HG03060 (cell line): ENCODE measurements at regions not wholly inside any gene's neighbourhood (a gene's known extent, or its start where the extent isn't known, plus 50 kb on each side); places are given as distances from the start of the nearest gene placed in this dataset.
"Not testable (repeated sequence)": the region's sequence is repeated elsewhere in the genome, so short reads cannot be mapped to it uniquely, and the experiment has no call there.

Source experiments
- ATAC-seq: cut with Tn5 transposase; IDR thresholded peaks from one replicate; pipeline ENCODE4 v1.9.1; 2021; ENCODE audit warnings: low read depth, moderate number of reproducible peaks; ENCODE audit not compliant: unreplicated experiment

DNA sequence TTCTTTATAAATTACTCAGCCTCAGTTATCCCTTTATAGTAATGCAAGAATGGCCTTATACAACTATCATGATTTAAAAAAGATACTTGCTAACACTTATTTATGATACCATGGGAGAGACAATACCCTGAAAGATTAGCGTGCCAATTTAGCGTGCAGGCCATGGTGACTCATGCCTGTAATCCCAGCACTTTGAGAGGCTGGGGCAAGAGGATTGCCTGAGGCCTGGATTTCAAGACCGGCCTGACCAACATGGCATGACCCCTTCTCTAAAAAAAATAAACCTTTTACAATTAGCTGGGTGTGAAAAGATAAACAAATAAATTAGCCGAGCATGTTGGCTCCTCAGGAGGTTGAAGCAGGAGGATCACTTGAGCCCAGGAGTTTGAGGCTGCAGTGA, 493.4 kb upstream of the FSIP2 start:
- ATAC-seq = no peak

DNA sequence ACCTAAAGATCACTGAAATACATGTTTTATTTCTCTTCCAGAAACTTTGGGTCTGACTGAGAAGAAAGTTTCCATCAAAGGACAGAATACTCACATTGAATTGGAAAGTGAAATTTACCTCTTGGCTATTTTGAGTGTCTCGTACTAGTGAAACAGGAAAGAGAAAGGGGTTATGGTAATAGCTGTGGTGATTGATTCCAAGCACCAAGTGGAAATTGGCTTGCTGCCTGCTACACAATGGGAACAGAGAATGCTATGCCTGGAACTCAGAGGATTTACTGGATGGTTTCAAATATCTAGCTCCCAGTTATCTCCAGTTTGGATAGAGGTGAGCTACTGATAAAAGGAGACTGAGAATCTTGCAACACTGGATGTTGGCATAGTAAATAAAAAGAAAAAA, 492.8 kb upstream of the FSIP2 start:
- no peak for ATAC-seq

DNA sequence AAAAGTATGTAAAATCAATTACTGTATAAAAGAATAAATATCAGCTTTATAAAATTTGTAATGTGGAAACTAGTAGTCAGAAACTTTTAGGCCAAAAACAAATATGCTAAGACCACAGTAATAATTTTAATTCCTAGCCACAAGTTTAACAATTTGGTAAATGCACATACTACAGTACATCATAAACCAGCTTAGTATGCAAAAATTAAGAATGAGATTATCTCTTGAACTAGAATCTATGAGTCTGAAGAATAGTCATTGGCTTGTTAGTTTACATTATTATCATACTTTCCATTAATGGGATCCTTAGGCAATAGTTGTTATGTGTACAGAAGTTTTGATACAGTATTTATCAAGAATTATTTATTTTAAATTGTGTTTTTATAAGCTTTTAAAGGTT, 491.9 kb upstream of the FSIP2 start:
- no peak for ATAC-seq

DNA sequence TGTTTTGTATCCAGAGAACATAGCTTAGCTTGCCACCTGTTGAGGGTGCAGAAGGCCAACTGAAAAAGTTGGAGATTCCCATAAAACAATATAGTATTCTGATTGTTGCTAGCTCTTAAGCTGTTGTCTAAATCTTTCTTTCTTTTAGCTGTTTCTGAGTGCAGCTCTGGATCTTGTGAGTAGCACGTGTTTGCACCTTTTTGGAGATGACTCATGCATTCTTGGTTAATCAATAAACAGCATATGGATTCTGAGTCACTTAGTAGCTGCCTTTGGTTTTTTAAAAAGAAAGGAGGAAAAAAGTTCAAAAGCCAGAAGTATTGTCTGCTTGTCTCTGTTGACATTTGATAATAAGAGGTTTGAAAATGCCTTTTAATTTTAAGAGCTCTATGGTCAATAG, 483.0 kb upstream of the FSIP2 start:
- ATAC-seq = no peak

DNA sequence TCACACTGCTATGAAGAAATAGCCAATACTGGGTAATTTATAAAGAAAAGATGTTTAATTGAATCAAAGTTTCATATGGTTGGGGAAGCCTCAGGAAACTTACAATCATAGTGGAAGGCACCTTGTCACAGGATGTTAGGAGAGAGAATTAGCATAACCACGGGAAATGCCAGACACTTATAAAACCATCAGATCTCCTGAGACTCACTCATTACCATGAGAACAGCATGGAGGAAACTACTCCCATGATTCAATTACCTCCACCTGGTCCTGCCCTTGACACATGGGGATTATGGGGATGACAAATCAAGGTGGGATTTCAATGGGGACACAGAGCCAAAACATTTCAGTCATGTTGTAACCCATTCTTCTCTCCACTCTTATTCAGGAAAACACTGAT, 472.9 kb upstream of the FSIP2 start:
- ATAC-seq = no peak

DNA sequence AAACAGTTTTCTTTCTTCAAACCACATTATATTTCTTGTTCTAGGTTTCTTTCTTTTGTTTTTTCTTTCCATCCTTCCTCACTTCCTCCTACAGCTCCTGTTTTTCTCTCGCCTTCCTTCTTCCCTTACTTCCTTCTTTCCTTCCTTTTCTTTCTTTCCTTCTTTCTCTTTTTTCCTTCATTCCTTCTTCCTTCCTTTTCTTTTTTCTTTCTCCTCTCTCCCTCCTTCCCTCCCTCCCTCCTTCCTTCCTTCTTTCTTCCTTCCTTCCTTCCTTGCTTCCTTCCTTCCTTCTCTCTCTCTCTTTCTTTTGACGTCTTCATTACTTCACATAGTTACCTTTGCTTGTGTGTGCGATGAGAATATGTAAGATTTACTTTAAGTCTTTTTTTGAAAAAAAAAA, 470.0 kb upstream of the FSIP2 start:
- no peak for ATAC-seq

DNA sequence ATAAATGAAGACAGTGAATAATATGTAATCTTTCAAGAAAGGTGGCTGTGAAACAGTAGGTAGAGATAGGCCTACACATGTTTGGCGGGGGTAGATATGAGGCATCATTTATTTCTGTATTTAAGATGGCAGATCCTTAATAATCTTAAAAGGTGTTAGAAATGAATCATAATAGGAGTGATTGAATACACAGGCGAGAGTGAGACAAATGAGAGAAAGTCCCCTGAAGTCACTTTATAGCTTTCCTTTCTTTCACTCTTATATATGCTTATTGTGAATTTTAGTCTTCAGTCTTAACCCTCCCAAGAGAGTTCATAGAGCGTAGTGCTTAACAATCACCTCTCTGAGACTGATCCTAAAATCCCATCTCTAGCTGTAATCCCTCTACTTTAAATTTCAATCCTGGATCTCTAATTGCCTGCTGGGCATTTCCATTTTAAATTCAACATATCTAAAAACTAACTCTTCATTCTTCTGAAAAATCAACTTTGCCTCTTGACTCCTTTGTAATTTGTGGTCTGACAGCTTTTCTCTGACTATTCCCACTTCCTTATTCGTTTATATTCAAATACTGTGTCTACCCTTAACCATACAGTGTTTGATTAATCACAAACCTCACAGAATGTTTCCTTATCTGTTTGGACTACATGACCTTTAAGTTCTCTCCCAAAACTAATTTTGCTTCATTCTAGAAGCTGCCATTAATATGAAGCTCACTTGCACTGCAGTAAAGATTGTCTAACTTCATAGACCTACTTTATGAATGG, 463.7 kb upstream of the FSIP2 start:
- no peak for ATAC-seq

DNA sequence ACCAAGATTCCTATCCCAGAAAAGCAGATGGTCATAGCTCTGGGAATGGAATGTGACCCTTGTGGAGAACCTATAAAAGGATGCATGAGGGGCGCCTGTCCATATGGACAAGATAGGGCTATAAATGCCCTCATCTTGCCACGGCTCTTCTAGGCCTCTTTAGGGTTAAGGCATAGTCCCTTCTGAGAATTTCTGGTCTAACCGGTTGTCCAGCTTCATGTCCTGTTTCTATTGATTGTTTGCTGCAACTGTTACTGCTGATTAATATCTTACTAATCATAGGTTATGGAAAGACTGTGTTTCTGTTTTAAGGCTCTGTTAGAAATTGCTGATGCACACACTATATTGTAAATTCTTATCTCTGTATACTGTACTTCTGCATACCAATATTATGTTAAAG, 462.6 kb upstream of the FSIP2 start:
- not testable (repeated sequence) for ATAC-seq

DNA sequence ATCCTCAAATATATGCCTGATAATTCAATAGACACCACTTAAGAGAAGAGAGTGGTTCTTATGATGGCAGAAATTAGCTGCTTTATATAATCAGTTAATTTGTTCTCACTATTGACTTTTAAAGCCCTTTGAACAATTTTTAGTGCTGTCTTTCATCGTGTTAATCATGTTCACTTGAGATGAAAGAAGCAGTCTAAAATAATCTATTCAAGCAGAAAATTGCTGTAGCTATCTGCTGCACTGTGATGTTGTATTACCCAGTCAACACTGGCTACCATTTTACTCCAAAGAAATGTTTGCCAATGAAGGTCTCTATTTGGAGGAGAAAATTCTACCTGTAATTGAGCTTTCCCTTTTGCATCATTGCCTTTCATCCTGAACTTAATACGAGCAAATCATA, 459.8 kb upstream of the FSIP2 start:
- no peak for ATAC-seq

DNA sequence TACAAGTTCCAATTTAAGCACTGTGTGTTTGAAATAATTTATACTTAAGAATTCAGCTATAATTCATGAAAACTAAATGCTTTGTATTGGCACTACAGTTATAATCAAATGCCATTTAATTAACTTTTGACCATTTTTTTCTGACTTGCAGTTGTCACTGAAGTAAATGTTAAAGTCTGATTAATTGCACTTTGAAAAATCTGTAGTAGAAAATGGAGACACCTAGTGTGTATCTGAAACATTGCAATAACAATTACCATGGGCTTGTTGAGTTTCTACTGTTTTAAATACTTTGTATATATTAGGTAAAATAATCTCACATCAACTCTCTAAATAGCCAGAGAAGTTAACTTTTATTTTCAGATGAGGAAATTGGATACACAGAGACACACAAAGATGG, 458.6 kb upstream of the FSIP2 start:
- no peak for ATAC-seq

DNA sequence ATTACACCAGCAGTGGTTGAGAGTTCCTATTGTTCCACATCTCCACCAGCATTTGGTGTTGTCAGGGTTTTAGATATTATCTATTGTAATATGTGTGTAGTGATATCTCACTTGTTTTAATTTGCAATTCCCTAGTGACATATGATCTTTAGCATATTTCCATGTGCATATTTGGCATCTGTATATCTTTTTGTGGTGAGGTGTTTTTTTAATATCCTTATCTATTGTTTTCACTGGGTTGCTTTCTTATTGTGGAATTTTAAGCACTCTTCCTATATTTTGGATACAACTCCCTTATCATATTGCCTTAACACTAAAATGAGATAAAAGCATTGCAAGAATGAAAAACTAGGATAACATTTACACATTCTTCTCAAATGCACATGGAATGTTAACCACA, 453.9 kb upstream of the FSIP2 start:
- no peak for ATAC-seq

DNA sequence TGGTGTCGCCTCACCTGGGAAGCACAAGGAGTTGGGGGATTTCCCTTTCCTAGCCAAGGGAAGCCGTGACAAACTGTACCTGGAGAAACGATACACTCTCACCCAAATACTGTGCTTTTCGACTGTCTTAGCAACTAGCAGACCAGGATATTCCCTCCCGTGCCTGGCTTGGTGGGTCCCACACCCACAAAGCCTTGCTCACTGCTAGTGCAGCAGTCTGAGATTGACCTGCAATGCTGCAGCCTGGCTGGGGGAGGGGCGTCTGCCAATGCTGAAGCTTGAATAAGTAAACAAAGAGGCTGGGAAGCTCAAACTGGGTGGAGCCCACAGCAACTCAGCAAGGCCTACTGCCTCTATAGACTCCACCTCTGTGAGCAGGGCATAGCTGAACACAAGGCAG, 448.6 kb upstream of the FSIP2 start:
- ATAC-seq = not testable (repeated sequence)

DNA sequence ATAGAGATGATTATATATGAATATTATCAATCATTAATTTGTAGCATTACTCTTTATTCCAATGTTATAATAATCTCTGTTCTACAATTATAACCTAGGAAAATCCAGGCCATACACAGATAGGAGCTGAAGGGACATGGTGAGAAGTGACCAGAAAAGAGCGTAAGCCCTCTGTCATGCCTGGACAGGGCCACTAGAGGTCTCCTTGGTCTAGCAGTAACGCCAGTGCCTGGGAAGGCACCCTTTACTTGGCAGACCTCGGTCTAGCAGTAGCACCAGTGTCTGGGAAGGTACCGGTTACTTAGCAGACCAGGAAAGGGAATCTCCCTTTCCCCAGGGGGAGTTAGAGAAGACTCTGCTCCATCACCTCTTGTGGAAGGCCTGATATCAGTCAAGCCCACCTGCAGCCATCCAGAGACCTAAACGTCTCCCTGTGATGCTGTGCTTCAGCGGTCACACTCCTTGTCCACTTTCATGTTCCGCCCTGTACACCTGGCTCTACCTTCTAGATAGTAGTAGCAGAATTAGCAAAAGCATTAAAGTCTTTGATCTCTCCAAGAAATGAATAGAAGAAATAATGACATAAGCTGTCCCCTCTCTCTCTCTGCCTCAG, 447.5 kb upstream of the FSIP2 start:
- ATAC-seq = peak; percentile 88

DNA sequence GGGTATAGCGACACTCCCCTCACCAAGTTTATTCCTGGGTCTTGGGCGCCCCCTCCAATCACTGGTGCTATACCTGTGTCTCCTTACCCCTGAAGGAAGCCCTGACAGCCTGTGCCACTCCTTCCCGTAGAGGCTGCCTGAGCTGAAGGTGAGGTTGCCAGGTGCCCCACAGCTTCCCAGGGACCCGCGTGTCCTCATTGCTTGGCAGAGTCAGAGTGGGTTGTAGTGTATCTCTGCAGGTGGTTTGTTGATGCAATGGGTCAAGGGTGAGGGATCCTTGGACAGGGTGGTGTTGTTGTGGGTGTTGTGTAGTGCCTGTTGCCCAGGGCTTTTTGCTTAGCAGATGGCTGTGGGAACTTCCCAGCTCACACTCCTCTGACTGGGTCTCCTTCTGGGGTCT, 438.7 kb upstream of the FSIP2 start:
- no peak for ATAC-seq

DNA sequence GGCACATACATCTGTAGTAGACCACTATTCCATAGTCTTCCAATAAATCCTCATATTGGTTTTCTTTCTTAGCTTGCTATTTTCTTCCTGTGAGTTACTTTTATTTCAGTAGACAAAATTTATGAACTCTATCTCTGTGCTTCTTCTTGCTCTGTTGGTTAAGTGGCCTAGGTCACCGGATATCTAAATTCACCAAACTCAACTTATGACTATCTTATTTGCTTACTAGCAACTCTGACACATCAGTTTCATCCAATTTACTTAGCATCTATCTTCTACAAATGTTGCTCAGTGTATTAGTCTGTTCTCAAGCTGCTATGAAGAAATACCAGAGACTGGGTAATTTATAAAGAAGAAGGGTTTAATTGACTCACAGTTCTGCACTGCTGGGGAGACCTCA, 432.5 kb upstream of the FSIP2 start:
- no peak for ATAC-seq

DNA sequence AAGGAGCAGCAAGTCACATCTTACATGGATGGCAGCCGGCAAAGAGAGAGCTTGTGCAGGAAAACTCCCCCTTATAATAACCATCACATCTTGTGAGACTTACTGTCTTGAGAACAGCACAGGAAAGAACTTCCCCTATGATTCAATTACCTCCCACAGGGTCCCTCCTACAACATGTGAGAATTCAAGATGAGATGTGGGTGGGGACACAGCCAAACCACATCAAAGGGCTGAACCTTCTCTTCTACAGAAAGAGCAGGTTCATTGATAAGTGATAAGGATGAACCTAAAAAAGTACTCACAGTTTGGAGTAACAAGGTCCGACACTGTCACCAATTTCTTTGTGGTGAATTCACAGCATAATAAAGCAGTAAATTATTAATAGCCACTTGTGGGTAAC, 422.2 kb upstream of the FSIP2 start:
- peak; percentile 68 for ATAC-seq

DNA sequence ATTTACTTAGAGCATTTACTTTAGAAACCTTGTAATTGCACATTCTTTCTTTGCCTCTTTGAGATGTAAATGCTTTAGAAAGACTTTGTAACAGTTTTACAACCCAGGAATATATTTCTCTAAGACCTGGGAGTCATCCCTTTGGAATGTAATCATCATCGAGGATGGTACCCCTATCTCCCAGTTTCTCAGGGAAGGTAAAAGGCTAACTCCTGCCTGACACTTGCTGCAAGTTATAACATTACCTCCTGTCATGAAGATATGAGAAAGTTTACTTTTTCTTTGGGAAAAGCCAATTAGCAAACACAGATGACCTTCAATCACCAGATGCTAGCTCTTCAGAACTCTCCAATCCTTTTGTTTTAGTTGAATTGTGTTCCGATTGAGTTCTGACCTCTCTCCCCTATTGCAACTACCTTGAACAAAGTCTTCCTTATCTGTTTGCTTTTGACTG, 420.3 kb upstream of the FSIP2 start:
- ATAC-seq = no peak

DNA sequence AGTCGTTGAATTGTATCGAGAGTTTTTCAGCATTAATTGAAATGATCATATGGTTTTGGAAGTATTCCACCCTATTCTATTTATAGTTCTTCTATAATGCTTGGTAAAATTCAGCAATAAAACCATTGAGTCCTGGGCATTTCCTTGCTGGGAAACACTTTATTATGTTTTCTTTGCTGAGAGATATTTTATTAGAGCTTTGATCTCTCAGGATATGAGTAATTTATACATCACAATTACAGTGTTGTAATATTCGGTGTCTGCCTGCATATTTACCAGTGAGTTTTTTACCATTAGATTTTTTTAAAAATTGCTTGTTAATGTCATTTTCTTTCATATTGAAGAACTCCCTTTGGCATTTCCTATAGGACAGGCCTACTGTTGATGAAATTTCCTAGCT, 402.7 kb upstream of the FSIP2 start:
- ATAC-seq = no peak

DNA sequence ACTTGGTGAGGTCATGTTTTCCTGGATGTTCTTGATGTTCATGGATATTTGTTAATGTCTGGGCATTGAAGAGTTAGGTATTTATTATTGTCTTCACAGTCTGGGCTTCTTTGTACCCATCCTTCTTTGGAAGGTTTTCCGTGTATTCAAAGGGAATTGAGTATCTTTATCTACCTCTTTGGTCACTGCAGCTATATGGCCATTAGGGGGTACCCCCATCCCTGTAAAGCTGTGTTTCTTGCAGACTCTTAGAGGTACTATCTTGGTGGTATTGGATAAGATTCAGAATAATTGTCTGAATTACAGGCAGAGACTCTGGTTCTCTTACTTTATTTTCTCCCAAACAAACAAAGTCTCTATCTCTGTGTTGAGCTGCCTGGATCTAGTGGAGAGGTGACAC, 401.6 kb upstream of the FSIP2 start:
- no peak for ATAC-seq

DNA sequence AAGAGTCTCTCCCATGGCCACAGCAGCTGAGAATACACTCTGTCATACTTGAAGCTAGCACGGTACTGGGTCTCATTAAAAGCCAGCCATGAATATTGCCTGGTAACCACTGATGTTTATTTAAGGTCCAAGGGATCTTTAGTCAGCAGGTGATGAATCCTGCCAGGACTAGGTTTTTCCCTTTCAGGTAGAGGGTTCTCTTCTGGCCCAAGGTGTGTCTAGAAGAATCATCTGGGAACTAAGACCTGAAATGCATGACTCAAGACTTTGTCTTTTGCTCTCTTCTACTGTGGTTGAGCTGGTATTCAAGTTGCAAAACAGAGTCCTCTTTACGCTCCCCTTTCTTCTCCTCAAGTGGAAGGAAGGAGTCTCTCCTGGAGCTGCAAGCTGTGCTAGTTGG, 400.5 kb upstream of the FSIP2 start:
- no peak for ATAC-seq

DNA sequence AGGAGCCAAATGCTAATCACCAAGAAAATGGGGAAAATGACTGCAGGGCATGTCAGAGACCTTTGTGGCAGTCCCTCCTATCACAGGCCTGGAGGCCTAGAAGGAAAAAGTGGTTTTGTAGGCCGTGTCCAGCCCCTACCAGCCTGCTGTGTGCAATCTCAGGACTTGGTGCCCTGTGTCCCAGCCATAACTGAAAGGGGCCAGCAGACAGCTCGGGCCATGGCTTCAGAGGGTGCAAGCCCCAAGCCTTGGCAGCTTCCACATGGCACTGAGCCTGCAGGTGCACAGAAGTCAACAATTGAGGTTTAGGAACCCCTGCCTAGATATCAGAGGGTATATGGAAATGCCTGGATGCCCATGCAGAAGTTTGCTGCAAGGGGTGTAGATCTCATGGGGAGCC, 391.2 kb upstream of the FSIP2 start:
- no peak for ATAC-seq

DNA sequence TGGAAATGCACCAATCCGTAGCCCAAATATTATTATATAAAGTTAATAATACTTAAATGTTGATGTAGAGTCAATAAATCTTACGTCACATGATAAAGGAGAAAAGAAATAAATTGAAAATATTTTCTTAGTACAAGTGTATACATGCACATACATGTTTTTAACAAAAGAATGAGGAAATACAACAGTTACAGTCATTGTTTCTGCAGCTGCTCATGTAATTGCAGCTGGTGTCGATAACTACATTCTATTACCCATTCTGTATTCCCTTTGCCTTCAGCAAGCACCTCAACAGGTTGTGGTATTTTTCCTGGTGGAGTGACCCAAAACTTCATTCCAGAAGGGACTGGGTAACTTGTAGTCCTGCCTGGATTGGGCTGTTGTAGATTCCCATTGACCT, 377.8 kb upstream of the FSIP2 start:
- ATAC-seq = no peak
